Gastroesophageal sphincter (tissue), 3 donors: ENCODE measurements at regions not wholly inside any gene's neighbourhood (a gene's known extent, or its start where the extent isn't known, plus 50 kb on each side); places are given as distances from the start of the nearest gene placed in this dataset.

Experiments used
- EP300 ChIP-seq: sonication (generic); formaldehyde crosslinking; IDR thresholded peaks from one replicate; pipeline ENCODE4 v1.6.1; 2017; ENCODE audit warnings: antibody characterized with exemption, mild to moderate bottlenecking
- POLR2A ChIP-seq, 2 donors: fragments of 450-650 bp; IDR thresholded peaks; one replicate each; pipeline ENCODE4 v1.6.1; 2017; ENCODE audit warnings: antibody characterized with exemption in 2 of 2, mild to moderate bottlenecking in 2 of 2, moderate library complexity in 1 of 2
- POLR2AphosphoS5 ChIP-seq: sonication (generic); formaldehyde crosslinking; IDR thresholded peaks from one replicate; pipeline ENCODE4 v1.6.1; 2017; ENCODE audit warnings: antibody characterized with exemption
- TF ChIP-seq, protein P1 (sequence below), 4 experiments: fragments of 200-600 bp in 2 of 4; fragments of 450-650 bp in 2 of 4; sonication (generic) in 1 of 4; IDR thresholded peaks; one replicate each; pipeline ENCODE4 v1.5.1; 2017 to 2019; ENCODE audit warnings: antibody characterized with exemption in 4 of 4, mild to moderate bottlenecking in 2 of 4, moderate library complexity in 2 of 4

DNA sequence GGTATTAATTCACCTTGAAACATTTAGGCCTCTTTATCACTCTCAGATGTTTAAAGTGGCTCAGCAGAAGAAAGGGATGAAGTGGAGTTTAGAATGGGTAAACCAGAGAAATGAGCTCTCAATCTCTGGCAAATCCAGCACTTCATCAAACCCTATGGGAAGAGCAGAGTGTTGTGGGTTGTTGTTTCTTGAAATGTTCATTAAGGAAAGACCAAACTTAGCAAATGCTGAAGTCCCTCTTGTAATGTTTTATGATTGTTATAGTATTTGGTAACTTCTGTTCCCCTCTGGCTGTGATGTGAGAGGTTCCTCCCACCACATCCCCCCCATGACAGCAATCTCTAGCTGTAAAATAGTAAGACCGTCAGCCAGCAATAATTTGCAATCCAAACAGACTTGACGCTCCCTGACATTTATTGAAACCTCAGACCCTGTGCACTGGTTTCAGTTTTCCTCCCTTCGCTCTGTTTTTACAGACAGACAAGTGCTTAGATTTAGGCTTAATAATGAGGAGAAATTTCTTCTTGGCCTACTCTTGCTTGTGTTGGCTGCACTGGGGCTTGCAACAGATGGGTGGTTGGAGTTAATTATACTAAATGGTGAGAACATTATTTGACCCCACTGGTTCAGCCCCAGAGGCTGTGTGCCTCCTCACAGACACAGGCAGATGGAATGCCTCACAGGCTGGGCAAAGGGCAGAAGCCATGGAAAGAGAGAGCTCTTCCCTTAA lies 609.4 kb upstream of the SOX9 start:
- TF ChIP-seq, protein P1, sequence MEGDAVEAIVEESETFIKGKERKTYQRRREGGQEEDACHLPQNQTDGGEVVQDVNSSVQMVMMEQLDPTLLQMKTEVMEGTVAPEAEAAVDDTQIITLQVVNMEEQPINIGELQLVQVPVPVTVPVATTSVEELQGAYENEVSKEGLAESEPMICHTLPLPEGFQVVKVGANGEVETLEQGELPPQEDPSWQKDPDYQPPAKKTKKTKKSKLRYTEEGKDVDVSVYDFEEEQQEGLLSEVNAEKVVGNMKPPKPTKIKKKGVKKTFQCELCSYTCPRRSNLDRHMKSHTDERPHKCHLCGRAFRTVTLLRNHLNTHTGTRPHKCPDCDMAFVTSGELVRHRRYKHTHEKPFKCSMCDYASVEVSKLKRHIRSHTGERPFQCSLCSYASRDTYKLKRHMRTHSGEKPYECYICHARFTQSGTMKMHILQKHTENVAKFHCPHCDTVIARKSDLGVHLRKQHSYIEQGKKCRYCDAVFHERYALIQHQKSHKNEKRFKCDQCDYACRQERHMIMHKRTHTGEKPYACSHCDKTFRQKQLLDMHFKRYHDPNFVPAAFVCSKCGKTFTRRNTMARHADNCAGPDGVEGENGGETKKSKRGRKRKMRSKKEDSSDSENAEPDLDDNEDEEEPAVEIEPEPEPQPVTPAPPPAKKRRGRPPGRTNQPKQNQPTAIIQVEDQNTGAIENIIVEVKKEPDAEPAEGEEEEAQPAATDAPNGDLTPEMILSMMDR (IDR thresholded peaks at IDR 0.05), result no peak
- TF ChIP-seq POLR2AphosphoS5 (no peak), EP300 (no peak), POLR2A (IDR thresholded peaks at IDR 0.05) (no peak)
